ENCODE measurements at regions not wholly inside any gene's neighbourhood (a gene's known extent, or its start where the extent isn't known, plus 50 kb on each side); places are given as distances from the start of the nearest gene placed in this dataset.
A peak's percentile ranks its signal among the peaks of the same experiment; 100 is the strongest.

DNA sequence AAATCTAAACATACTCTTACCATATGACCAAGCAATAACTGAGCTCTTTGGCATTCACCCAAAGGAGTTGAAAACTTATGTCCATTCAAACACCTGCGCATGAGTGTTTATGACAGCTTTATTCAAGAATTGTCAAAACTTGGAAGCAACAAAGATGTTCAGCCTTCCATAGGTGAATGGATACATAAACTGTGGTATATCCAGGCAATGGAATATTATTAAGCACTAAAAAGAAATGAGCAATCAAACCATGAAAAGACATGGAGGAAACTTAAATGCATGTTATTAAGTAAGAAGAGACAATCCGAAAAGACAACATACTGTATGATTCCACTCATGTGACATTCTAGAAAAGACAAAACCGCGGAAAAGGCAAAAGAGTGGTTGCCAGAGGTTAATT is 312.0 kb upstream of the TMC3 start:
- TF ChIP-seq, protein P1, sequence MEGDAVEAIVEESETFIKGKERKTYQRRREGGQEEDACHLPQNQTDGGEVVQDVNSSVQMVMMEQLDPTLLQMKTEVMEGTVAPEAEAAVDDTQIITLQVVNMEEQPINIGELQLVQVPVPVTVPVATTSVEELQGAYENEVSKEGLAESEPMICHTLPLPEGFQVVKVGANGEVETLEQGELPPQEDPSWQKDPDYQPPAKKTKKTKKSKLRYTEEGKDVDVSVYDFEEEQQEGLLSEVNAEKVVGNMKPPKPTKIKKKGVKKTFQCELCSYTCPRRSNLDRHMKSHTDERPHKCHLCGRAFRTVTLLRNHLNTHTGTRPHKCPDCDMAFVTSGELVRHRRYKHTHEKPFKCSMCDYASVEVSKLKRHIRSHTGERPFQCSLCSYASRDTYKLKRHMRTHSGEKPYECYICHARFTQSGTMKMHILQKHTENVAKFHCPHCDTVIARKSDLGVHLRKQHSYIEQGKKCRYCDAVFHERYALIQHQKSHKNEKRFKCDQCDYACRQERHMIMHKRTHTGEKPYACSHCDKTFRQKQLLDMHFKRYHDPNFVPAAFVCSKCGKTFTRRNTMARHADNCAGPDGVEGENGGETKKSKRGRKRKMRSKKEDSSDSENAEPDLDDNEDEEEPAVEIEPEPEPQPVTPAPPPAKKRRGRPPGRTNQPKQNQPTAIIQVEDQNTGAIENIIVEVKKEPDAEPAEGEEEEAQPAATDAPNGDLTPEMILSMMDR (IDR thresholded peaks at IDR 0.05; ENCODE audit: insufficient read depth, low read length, poor library complexity, severe bottlenecking), result no peak

DNA sequence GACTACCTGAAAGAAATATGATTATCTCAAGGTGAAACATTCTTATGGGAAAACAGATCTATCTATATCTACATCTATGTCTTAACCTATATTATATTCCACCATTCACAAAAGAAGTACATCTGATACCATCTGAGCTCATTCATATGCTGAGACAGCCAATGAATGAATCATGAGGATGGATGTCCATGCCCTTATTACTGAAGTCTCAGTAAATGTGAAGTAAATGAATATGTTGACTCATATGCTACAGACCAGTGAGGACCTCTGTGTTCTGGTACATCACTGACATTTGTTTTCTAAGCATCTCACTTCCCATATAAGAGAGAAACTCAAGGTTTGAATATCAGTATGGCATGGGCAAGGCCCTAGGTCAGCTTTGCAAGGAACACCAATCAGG is 311.2 kb upstream of the TMC3 start:
- Histone ChIP-seq H3K4me3 (replicated peaks; ENCODE audit: low read depth, low read length) (no peak overlapping the region), H3K27me3 (replicated peaks; ENCODE audit: control insufficient read depth, insufficient read depth, low read length) (no peaks in the 10 kb centered on the region), H3K36me3 (ENCODE audit: control insufficient read depth, insufficient read depth, low read length) (no peaks in the 10 kb centered on the region)
- no peak for DNase-seq (ENCODE audit: extremely low read depth, insufficient read length)
- TF ChIP-seq, protein P1 (IDR thresholded peaks at IDR 0.05; ENCODE audit: insufficient read depth, low read length, poor library complexity, severe bottlenecking), result no peak

More for the DNA sequence above, 312.0 kb upstream of the TMC3 start:
- Histone ChIP-seq H3K4me3 (replicated peaks; ENCODE audit: low read depth, low read length) (no peak overlapping the region), H3K27me3 (replicated peaks; ENCODE audit: control insufficient read depth, insufficient read depth, low read length) (no peaks in the 10 kb centered on the region), H3K36me3 (ENCODE audit: control insufficient read depth, insufficient read depth, low read length) (no peaks in the 10 kb centered on the region)
- no peak for DNase-seq (ENCODE audit: extremely low read depth, insufficient read length)

DNA sequence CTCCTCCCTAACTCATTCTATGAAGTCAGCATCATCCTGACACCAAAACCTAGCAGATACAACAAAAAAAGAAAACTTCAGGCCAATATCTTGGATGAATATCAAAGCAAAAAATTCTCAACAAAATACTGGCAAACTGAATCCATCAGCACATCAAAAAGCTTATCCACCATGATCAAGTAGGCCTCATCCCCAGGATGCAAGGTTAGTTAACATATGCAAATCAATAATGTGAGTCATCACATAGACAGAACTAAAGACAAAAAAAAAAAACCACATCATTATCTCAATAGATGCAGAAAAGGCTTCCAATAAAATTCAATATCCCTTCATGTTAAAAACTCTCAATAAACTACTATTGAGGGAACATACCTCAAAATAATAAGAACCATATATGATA is 306.8 kb upstream of the TMC3 start:
- Histone ChIP-seq H3K27me3 (replicated peaks; ENCODE audit: control insufficient read depth, insufficient read depth, low read length) (no peaks in the 10 kb centered on the region), H3K36me3 (ENCODE audit: control insufficient read depth, insufficient read depth, low read length) (no peaks in the 10 kb centered on the region), H3K4me3 (replicated peaks; ENCODE audit: low read depth, low read length) (no peak overlapping the region)
- DNase-seq (ENCODE audit: extremely low read depth, insufficient read length), result no peak
- TF ChIP-seq, protein P1 (IDR thresholded peaks at IDR 0.05; ENCODE audit: insufficient read depth, low read length, poor library complexity, severe bottlenecking), result no peak

DNA sequence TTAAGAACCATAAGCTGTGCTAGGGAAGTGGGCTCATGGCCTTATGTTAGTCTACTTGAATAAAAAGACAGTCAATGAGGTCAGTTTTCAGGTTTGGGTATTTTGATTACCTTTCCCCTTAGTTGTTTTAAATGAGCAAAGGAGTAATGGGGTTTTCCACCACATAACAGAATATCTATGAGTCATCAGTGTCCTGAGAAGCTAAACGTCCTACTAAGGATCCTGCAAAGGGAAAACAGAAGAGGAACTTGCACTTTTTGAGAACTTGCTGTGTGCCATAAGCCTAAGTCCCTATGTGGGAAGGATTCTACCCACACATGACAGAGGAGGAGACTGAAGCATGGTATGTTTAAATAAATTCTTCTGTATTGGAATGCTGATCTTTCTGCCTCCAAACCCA is 292.8 kb upstream of the TMC3 start:
- H3K4me3 ChIP-seq (replicated peaks; ENCODE audit: low read depth, low read length), result no peak overlapping the region
- peak; percentile 9 for DNase-seq (ENCODE audit: extremely low read depth, insufficient read length)
- H3K36me3 ChIP-seq (ENCODE audit: control insufficient read depth, insufficient read depth, low read length), result no peaks in the 10 kb centered on the region
- TF ChIP-seq, protein P1 (IDR thresholded peaks at IDR 0.05; ENCODE audit: insufficient read depth, low read length, poor library complexity, severe bottlenecking), result no peak
- H3K27me3 ChIP-seq (replicated peaks; ENCODE audit: control insufficient read depth, insufficient read depth, low read length), result no peaks in the 10 kb centered on the region

DNA sequence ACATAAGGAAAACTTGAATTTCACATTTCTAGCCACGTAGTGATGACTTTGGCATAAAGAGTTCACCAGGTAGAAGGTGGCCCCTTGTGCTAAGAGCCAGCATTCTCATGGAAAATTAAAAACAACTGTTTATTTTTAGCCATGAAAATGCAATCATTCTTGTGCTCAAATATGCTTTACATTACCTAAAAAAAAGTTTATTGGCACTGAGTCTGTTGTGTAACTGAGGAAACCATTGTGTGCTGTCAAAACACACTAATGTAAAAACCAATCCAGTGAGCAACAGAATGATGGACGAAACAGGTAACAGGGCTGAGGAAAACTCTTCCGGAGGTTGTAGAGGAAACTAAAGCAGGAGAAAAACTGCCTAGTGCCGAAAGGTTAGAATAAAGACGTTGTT is 287.0 kb upstream of the TMC3 start:
- no peak for DNase-seq (ENCODE audit: extremely low read depth, insufficient read length)
- no peaks in the 10 kb centered on the region for H3K27me3 ChIP-seq (replicated peaks; ENCODE audit: control insufficient read depth, insufficient read depth, low read length)
- H3K4me3 ChIP-seq (replicated peaks; ENCODE audit: low read depth, low read length), result no peak overlapping the region
- TF ChIP-seq, protein P1 (IDR thresholded peaks at IDR 0.05; ENCODE audit: insufficient read depth, low read length, poor library complexity, severe bottlenecking), result no peak
- H3K36me3 ChIP-seq (ENCODE audit: control insufficient read depth, insufficient read depth, low read length), result no peaks in the 10 kb centered on the region

DNA sequence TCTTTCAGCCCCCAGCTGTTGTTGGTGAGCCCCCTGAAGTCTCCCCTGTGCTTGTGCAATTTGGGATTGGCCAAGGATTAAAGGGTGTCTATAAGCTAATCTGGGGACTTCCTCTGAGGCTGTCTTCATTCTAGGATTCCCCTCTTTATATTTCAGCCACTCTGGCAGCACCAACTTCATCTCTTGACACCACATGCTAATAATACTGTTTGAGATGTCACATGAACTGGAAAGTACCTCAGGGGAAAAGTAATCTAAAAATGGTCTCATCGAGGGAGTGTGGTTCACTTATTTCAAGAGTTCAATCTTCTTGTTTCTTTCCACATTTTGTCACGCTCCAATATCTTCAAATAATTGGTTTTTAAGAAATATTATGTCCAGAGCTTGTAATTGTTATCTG is 279.2 kb upstream of the TMC3 start:
- H3K36me3 ChIP-seq (ENCODE audit: control insufficient read depth, insufficient read depth, low read length), result no peaks in the 10 kb centered on the region
- H3K27me3 ChIP-seq (replicated peaks; ENCODE audit: control insufficient read depth, insufficient read depth, low read length), result no peaks in the 10 kb centered on the region
- TF ChIP-seq, protein P1 (IDR thresholded peaks at IDR 0.05; ENCODE audit: insufficient read depth, low read length, poor library complexity, severe bottlenecking), result no peak
- peak; percentile 11 for DNase-seq (ENCODE audit: extremely low read depth, insufficient read length)
- H3K4me3 ChIP-seq (replicated peaks; ENCODE audit: low read depth, low read length), result no peak overlapping the region

Data from GM06990 (cell line).